GM21723 (cell line): ENCODE measurements at regions not wholly inside any gene's neighbourhood (a gene's known extent, or its start where the extent isn't known, plus 50 kb on each side); places are given as distances from the start of the nearest gene placed in this dataset.
"Not testable (repeated sequence)": the region's sequence is repeated elsewhere in the genome, so short reads cannot be mapped to it uniquely, and the experiment has no call there.

Experiments used
- ATAC-seq: cut with Tn5 transposase; IDR thresholded peaks from one replicate; pipeline ENCODE4 v1.9.1; 2021; ENCODE audit warnings: mild to moderate bottlenecking, moderate library complexity; ENCODE audit not compliant: unreplicated experiment

GRCh38 chr5:159576902-159577301, 246.6 kb upstream of the IL12B start:
- no peak for ATAC-seq

GRCh38 chr5:159581502-159582249, 251.4 kb upstream of the IL12B start:
- no peak for ATAC-seq

- no peak for ATAC-seq
Observed at GRCh38 chr5:159582756-159583541, 252.7 kb upstream of the IL12B start.

GRCh38 chr5:159586921-159587320, 256.6 kb upstream of the IL12B start:
- ATAC-seq: no peak

- no peak for ATAC-seq
Observed at GRCh38 chr5:159588941-159589340, 258.7 kb upstream of the IL12B start.

DNA sequence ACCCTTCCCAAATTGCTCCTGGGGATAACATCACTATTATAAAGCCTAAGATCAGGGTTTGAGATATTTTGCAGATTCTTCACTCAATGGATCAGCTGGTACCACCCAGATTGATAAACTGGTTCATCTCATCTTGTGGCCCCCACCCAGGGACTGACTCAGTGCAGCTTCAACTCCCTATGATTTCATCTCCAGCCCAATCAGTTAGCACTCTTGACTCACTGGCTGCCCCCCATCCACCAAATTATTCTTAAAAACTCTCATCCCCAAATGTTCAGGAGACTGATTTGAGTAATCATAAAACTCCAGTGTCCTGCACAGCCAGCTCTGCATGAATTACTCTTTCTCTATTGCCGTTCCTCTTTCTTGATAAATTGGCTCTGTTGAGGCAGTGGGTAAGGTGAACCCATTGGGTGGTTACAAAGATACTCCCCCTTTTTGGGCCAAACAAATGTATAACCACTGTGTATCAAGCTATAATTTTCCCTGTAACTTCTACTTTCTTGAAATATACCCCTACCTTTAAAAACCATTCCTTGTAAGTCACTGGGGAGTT, 263.3 kb upstream of the IL12B start:
- ATAC-seq: no peak

GRCh38 chr5:159595561-159595960, 265.3 kb upstream of the IL12B start:
- not testable (repeated sequence) for ATAC-seq

DNA sequence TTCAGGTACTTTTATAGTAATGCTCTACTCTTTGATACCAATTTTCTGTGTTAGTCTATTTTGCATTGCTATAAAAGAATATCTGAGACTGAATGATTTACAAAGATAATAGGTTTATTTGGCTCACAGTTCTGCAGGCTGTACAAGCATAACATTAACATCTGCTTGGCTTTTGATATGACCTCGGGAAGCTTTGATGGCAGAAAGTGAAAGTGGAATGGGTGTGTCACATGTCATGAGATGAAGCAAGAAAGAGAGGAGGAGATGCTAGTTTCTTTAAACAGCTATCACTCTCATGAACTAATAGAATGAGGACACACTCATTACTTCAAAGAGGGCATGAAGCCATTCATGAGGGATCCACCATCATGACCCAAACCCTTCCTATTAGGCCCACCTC, 270.9 kb upstream of the IL12B start:
- no peak for ATAC-seq

- ATAC-seq: no peak
Observed at GRCh38 chr5:159602434-159602833, 272.1 kb upstream of the IL12B start.

- ATAC-seq: no peak
Observed at GRCh38 chr5:159605585-159605984, 275.3 kb upstream of the IL12B start.

DNA sequence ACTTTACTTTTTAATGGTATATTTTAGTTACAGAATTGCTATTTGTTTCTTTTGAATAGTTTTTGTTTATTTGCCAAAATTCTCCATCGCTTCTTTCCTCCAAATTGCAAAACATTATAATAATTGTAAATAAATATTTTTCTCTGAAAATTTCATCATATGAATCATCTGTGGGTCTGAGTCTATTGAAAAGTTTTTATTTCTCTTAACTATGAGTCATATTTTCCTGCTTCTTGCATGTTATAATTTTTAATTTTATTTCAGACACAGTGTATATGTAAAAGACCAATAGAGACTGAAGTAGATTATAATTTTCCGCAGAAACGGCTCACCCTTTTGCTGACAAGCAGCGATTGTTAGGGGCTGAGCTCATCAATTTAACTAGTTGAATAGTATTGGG, 279.1 kb upstream of the IL12B start:
- no peak for ATAC-seq

GRCh38 chr5:159610966-159611579, 280.8 kb upstream of the IL12B start:
- no peak for ATAC-seq

GRCh38 chr5:159616952-159617351, 286.7 kb upstream of the IL12B start:
- ATAC-seq: no peak

DNA sequence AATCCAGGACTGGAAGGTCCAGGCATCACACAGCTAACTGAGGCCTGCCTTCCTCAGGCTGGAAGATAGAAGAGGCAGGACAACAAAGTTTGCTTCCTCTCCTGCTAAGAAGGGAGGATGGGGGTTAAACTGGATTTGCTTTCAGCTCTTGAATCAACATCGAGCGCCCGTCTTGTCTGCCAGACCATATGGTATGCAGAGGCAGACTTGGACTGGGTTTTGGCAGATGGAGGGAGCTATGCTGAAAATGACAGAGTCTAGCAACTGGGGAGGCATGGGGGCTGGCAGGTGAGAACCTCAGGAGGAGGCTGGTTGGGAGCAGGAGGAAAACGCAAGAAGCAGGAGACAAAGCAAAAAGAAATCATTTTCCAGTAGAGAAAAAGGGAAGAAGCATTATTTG, 289.5 kb upstream of the IL12B start:
- no peak for ATAC-seq

- ATAC-seq: no peak
Observed at GRCh38 chr5:159620853-159621540, 290.7 kb upstream of the IL12B start.

GRCh38 chr5:159628703-159629102, 287.6 kb upstream of the ADRA1B start:
- no peak for ATAC-seq

- no peak for ATAC-seq
Observed at GRCh38 chr5:159629158-159629557, 287.1 kb upstream of the ADRA1B start.

- no peak for ATAC-seq
Observed at GRCh38 chr5:159630545-159630944, 285.7 kb upstream of the ADRA1B start.

GRCh38 chr5:159631001-159631400, 285.3 kb upstream of the ADRA1B start:
- ATAC-seq: no peak

DNA sequence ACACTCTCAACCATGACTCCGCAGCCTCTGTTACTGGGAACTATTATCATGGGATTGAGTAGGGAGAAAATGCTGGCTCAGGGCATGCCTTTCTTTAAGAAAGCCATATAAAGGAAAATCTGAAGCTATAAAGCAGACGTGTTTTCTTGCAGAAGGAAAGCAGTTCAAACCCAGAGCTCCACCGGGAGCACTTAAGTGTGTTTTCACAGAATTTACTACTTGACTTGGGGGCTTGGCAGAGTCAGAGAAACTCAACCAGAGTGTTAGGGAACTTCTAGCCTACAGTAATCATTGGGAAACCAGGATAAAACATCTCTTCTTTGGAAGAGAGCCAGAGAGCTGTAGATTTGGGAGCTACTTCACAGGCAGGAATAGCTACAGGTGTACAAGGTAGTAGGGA, 283.4 kb upstream of the ADRA1B start:
- no peak for ATAC-seq

GRCh38 chr5:159638481-159638880, 277.8 kb upstream of the ADRA1B start:
- ATAC-seq: no peak
